ENCODE measurements at regions not wholly inside any gene's neighbourhood (a gene's known extent, or its start where the extent isn't known, plus 50 kb on each side); places are given as distances from the start of the nearest gene placed in this dataset.

- no peak overlapping the region for H3K27ac ChIP-seq (ENCODE audit: low read depth, low read length)
Measured at GRCh38 chr5:109610581-109610980, 79.1 kb upstream of the MAN2A1 start.

GRCh38 chr5:109605207-109605730 lies 84.5 kb upstream of the MAN2A1 start:
- TF ChIP-seq CTCF (IDR thresholded peaks at IDR 0.05; ENCODE audit: low read depth, low read length), result no peak
- DNase-seq (ENCODE audit: low read depth, low spot score), result no peak
- POLR2A ChIA-PET, result no interaction called here

More at GRCh38 chr5:109610581-109610980, 79.1 kb upstream of the MAN2A1 start:
- ChIA-PET POLR2A (no interaction called here), CTCF (no interaction called here)
- TF ChIP-seq CTCF (IDR thresholded peaks at IDR 0.05; ENCODE audit: low read depth, low read length), result no peak
- H3K4me3 ChIP-seq (ENCODE audit: low read depth, low read length), result no peak overlapping the region
- no peak for DNase-seq (ENCODE audit: low read depth, low spot score)
- H3K27me3 ChIP-seq (ENCODE audit: control insufficient read depth, insufficient read depth, low read length), result no peaks in the 10 kb centered on the region
- H3K9me3 ChIP-seq (ENCODE audit: control insufficient read depth, insufficient read depth, low read length), result no peaks in the 10 kb centered on the region

GRCh38 chr5:109604758-109605157 lies 85.0 kb upstream of the MAN2A1 start:
- Histone ChIP-seq H3K9me3 (ENCODE audit: control insufficient read depth, insufficient read depth, low read length) (no peaks in the 10 kb centered on the region), H3K27ac (ENCODE audit: low read depth, low read length) (no peak overlapping the region), H3K27me3 (ENCODE audit: control insufficient read depth, insufficient read depth, low read length) (no peaks in the 10 kb centered on the region), H3K4me3 (ENCODE audit: low read depth, low read length) (no peak overlapping the region)
- DNase-seq (ENCODE audit: low read depth, low spot score), result no peak
- ChIA-PET CTCF (interaction anchor here (0.7 kb wide), 1 partner anchor 812 kb away, joined by 3 read pairs; no protein-coding TSS in a partner anchor), POLR2A (no interaction called here)
- no peak for TF ChIP-seq CTCF (IDR thresholded peaks at IDR 0.05; ENCODE audit: low read depth, low read length)

More at GRCh38 chr5:109605207-109605730, 84.5 kb upstream of the MAN2A1 start:
- H3K27me3 ChIP-seq (ENCODE audit: control insufficient read depth, insufficient read depth, low read length), result no peaks in the 10 kb centered on the region
- H3K9me3 ChIP-seq (ENCODE audit: control insufficient read depth, insufficient read depth, low read length), result no peaks in the 10 kb centered on the region
- no peak overlapping the region for H3K27ac ChIP-seq (ENCODE audit: low read depth, low read length)
- CTCF ChIA-PET, result interaction anchor here (0.7 kb wide), 1 partner anchor 811 kb away, joined by 3 read pairs; no protein-coding TSS in a partner anchor
- no peak overlapping the region for H3K4me3 ChIP-seq (ENCODE audit: low read depth, low read length)

- Histone ChIP-seq H3K27ac (ENCODE audit: low read depth, low read length) (no peak overlapping the region), H3K27me3 (ENCODE audit: control insufficient read depth, insufficient read depth, low read length) (no peaks in the 10 kb centered on the region), H3K4me3 (ENCODE audit: low read depth, low read length) (no peak overlapping the region), H3K9me3 (ENCODE audit: control insufficient read depth, insufficient read depth, low read length) (no peaks in the 10 kb centered on the region)
- TF ChIP-seq CTCF (IDR thresholded peaks at IDR 0.05; ENCODE audit: low read depth, low read length), result no peak
- no peak for DNase-seq (ENCODE audit: low read depth, low spot score)
- POLR2A ChIA-PET, result no interaction called here
- CTCF ChIA-PET, result no interaction called here
Measured at GRCh38 chr5:109601736-109602135, 88.0 kb upstream of the MAN2A1 start.

- ChIA-PET POLR2A (no interaction called here), CTCF (no interaction called here)
- no peak for TF ChIP-seq CTCF (IDR thresholded peaks at IDR 0.05; ENCODE audit: low read depth, low read length)
- Histone ChIP-seq H3K9me3 (ENCODE audit: control insufficient read depth, insufficient read depth, low read length) (no peaks in the 10 kb centered on the region), H3K4me3 (ENCODE audit: low read depth, low read length) (no peak overlapping the region), H3K27me3 (ENCODE audit: control insufficient read depth, insufficient read depth, low read length) (no peaks in the 10 kb centered on the region), H3K27ac (ENCODE audit: low read depth, low read length) (no peak overlapping the region)
- DNase-seq (ENCODE audit: low read depth, low spot score), result no peak
Measured at GRCh38 chr5:109597893-109598292, 91.8 kb upstream of the MAN2A1 start.
